T-cell (primary cell): ENCODE measurements at regions not wholly inside any gene's neighbourhood (a gene's known extent, or its start where the extent isn't known, plus 50 kb on each side); places are given as distances from the start of the nearest gene placed in this dataset.
"Not testable (repeated sequence)": the region's sequence is repeated elsewhere in the genome, so short reads cannot be mapped to it uniquely, and the experiment has no call there.

Experiments
- ATAC-seq, 4 experiments: fragments of 200-7000 bp in 3 of 4; fragments of 150-1000 bp in 1 of 4; cut with Tn5 transposase; replicated peaks in 1 of 4; 1 replicate in 3 of 4; 2 replicates in 1 of 4; pipeline ENCODE4 v1.10.0; 2021; ENCODE audit warnings: moderate library complexity in 3 of 4, mild to moderate bottlenecking in 2 of 4, moderate number of reproducible peaks in 1 of 4
- CTCF ChIA-PET, 2 donors: fragments of 300-600 bp; sonication (Branson Sonifier 250); formaldehyde crosslinking; loops; one replicate each; lab custom pipeline; 2022; ENCODE audit warnings: antibody characterized with exemption in 2 of 2; lab: Charles Lee
- POLR2A ChIA-PET, 2 donors: fragments of 300-600 bp; sonication (Branson Sonifier 250); formaldehyde crosslinking; loops; one replicate each; lab custom pipeline; 2022; ENCODE audit warnings: antibody characterized with exemption in 2 of 2; lab: Charles Lee
- DNase-seq, 35 experiments: peaks; one replicate each; pipeline versions ENCODE4 v3.0.0 to v3.0.0-alpha.2; 2013 to 2023
- H3K27ac ChIP-seq: one replicate; pipeline ENCODE4 v1.5.1; 2013; ENCODE audit warnings: low read length
- H3K27me3 ChIP-seq, 2 experiments: replicated peaks in 1 of 2; 1 replicate in 1 of 2; 2 replicates in 1 of 2; pipeline versions ENCODE4 v1.6.1 to v1.7.0; 2013; ENCODE audit warnings: low read length in 1 of 2, mixed read lengths in 1 of 2; ENCODE audit not compliant: control insufficient read depth in 2 of 2, insufficient read depth in 2 of 2; ENCODE audit errors: extremely low read depth in 1 of 2
- H3K36me3 ChIP-seq, 2 donors: 1 replicate in 1 of 2; 2 replicates in 1 of 2; pipeline versions ENCODE4 v1.6.1 to v1.7.0; 2013; ENCODE audit warnings: low read length in 1 of 2; ENCODE audit not compliant: control insufficient read depth in 2 of 2, insufficient read depth in 1 of 2; ENCODE audit errors: extremely low read depth in 1 of 2
- H3K4me1 ChIP-seq, 2 experiments: 1 replicate in 1 of 2; 2 replicates in 1 of 2; pipeline versions ENCODE4 v1.6.1 to v1.7.0; 2013; ENCODE audit warnings: low read length in 2 of 2, mixed read lengths in 1 of 2; ENCODE audit not compliant: insufficient read depth in 2 of 2, control insufficient read depth in 1 of 2; ENCODE audit errors: extremely low read depth in 1 of 2
- H3K4me3 ChIP-seq, 2 donors: 1 replicate in 1 of 2; 2 replicates in 1 of 2; pipeline versions ENCODE4 v1.5.1 to v1.7.0; 2013; ENCODE audit warnings: mild to moderate bottlenecking in 2 of 2, low read length in 1 of 2, moderate library complexity in 1 of 2; ENCODE audit not compliant: control insufficient read depth in 1 of 2; ENCODE audit errors: extremely low read depth in 1 of 2
- H3K9me3 ChIP-seq: 2 replicates; pipeline ENCODE4 v1.7.0; 2013
- H3K27ac Mint-ChIP-seq, 2 donors: one replicate each; pipeline ENCODE4 v1.8.0; 2020 to 2021; ENCODE audit warnings: mild to moderate bottlenecking in 2 of 2, mixed read lengths in 2 of 2
- H3K27me3 Mint-ChIP-seq, 2 donors: one replicate each; pipeline ENCODE4 v1.8.0; 2021 to 2022; ENCODE audit warnings: mixed read lengths in 2 of 2
- H3K36me3 Mint-ChIP-seq: one replicate; pipeline ENCODE4 v1.8.0; 2021; ENCODE audit warnings: mixed read lengths
- H3K4me1 Mint-ChIP-seq, 3 donors: one replicate each; pipeline ENCODE4 v1.8.0; 2020 to 2022; ENCODE audit warnings: mixed read lengths in 3 of 3, mild to moderate bottlenecking in 1 of 3
- H3K4me3 Mint-ChIP-seq, 3 donors: one replicate each; pipeline ENCODE4 v1.8.0; 2020 to 2022; ENCODE audit warnings: mild to moderate bottlenecking in 3 of 3, mixed read lengths in 3 of 3, moderate library complexity in 3 of 3
- H3K9me3 Mint-ChIP-seq, 3 donors: one replicate each; pipeline ENCODE4 v1.8.0; 2020 to 2022; ENCODE audit warnings: mixed read lengths in 3 of 3
- WGBS: methylation state at CpG from one replicate; pipeline ENCODE4 v1.1.5; 2013; ENCODE audit warnings: missing lambda C conversion rate; ENCODE audit not compliant: insufficient coverage; 5-methylcytosine and 5-hydroxymethylcytosine counted together

GRCh38 chr5:38783011-38783561 lies 62.7 kb upstream of the OSMR start:
- Histone ChIP-seq H3K27me3 (no peaks in the 10 kb centered on the region), H3K9me3 (peaks cover 2% of the 10 kb centered on the region), H3K27ac (no peak overlapping the region), H3K4me3 (no peak overlapping the region), H3K4me1 (no peaks in the 10 kb centered on the region), H3K36me3 (no peaks in the 10 kb centered on the region)
- peaks cover 8 to 17% of the 10 kb centered on the region in 2 donors for H3K27me3 Mint-ChIP-seq
- ATAC-seq (no peak), DNase-seq (no peak)
- no peaks in the 10 kb centered on the region for H3K4me1 Mint-ChIP-seq
- no CpG with 5 or more reads among the region's 2 CpGs for WGBS
- no peak overlapping the region for H3K4me3 Mint-ChIP-seq
- CTCF ChIA-PET = no interaction called here
- H3K9me3 Mint-ChIP-seq = peaks cover 3 to 11% (median 10%) of the 10 kb centered on the region in 3 donors
- peaks cover 6% of the 10 kb centered on the region for H3K36me3 Mint-ChIP-seq
- H3K27ac Mint-ChIP-seq = no peak overlapping the region
- POLR2A ChIA-PET = no interaction called here

DNA sequence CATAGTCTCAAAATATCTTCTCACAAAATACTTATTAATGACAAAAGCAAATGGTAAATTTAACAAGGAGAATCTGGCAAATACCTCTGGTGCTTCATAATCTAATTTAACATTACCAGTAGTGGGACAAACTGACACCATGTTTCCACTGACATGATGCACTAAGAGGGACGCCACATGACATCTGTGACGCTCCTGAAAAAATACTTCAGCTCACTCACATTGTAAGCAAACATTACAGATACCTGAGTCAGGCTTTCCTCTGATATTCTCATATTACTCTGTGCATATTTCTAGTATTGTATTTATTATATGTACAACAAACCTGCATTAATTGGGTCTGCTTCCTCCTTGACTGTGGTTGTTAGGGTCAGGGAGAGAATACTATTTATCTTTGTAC lies 56.7 kb upstream of the OSMR start:
- H3K4me3 Mint-ChIP-seq = no peak overlapping the region
- Histone ChIP-seq H3K36me3 (no peaks in the 10 kb centered on the region), H3K27ac (no peak overlapping the region), H3K27me3 (no peaks in the 10 kb centered on the region), H3K9me3 (no peaks in the 10 kb centered on the region), H3K4me3 (no peak overlapping the region), H3K4me1 (no peaks in the 10 kb centered on the region)
- no peaks in the 10 kb centered on the region for H3K4me1 Mint-ChIP-seq
- CTCF ChIA-PET = no interaction called here
- peaks cover 0 to 29% of the 10 kb centered on the region in 2 donors for H3K27me3 Mint-ChIP-seq
- POLR2A ChIA-PET = no interaction called here
- ATAC-seq = no peak
- peaks cover 6% of the 10 kb centered on the region for H3K36me3 Mint-ChIP-seq
- WGBS = no CpG with 5 or more reads among the region's 2 CpGs
- H3K27ac Mint-ChIP-seq = no peak overlapping the region
- no peak for DNase-seq
- H3K9me3 Mint-ChIP-seq = peaks cover 3 to 7% (median 6%) of the 10 kb centered on the region in 3 donors

DNA sequence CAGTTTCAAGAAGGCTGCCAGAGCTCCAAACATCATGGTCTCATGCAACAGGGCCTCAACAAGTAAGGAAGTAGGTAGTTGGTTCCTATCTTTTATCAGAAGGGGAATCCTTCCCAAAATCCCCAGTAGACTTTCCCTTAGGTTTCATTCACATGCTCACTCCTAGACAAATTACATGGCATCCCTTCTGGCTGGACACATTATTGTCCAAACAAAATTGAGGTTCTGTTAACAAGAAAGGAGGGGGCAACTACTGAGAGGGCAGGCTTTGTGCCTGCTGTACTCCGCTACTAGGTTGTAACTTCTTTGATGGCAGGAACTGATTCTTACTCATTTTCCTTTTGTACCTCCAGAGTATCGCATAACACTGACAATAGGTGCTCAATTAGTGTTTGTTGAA lies 56.0 kb upstream of the OSMR start:
- H3K36me3 Mint-ChIP-seq = peaks cover 6% of the 10 kb centered on the region
- Histone ChIP-seq H3K36me3 (no peaks in the 10 kb centered on the region), H3K4me3 (no peak overlapping the region), H3K27ac (no peak overlapping the region), H3K27me3 (no peaks in the 10 kb centered on the region), H3K4me1 (no peaks in the 10 kb centered on the region), H3K9me3 (no peaks in the 10 kb centered on the region)
- H3K9me3 Mint-ChIP-seq = peaks cover 3 to 7% (median 6%) of the 10 kb centered on the region in 3 donors
- POLR2A ChIA-PET = no interaction called here
- DNase-seq (no peak), ATAC-seq (no peak)
- no peak overlapping the region for H3K27ac Mint-ChIP-seq
- WGBS = no CpG with 5 or more reads among the region's 2 CpGs
- H3K27me3 Mint-ChIP-seq = peaks cover 0 to 32% of the 10 kb centered on the region in 2 donors
- no peak overlapping the region for H3K4me3 Mint-ChIP-seq
- no peaks in the 10 kb centered on the region for H3K4me1 Mint-ChIP-seq
- CTCF ChIA-PET = no interaction called here

DNA sequence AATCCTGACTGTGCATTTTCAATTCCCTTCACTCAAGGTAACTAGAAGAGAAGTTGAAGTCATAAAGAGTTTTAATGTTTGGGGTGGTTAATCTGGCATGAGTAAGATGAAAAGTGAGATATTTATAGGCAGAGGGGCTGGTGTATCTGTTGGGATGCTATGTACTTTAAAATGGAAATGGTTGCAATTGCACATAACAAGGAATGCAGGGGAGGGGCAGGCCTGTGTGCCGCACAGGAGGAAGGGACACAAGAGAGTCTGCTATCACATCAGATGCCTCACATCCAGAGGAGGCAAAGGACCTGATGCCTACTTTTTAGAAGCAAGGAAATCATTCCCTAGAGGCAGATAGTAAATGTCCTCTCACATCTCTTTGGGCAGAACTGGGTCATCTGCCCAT lies 55.5 kb upstream of the OSMR start:
- POLR2A ChIA-PET = no interaction called here
- ATAC-seq (no peak), DNase-seq (no peak)
- WGBS = no CpG with 5 or more reads among the region's 1 CpG
- no peak overlapping the region for H3K27ac Mint-ChIP-seq
- no peaks in the 10 kb centered on the region for H3K4me1 ChIP-seq
- peaks cover 3 to 7% (median 6%) of the 10 kb centered on the region in 3 donors for H3K9me3 Mint-ChIP-seq
- H3K36me3 ChIP-seq = no peaks in the 10 kb centered on the region
- no peaks in the 10 kb centered on the region for H3K4me1 Mint-ChIP-seq
- H3K27ac ChIP-seq = no peak overlapping the region
- H3K4me3 ChIP-seq = no peak overlapping the region
- no peaks in the 10 kb centered on the region for H3K27me3 ChIP-seq
- H3K36me3 Mint-ChIP-seq = peaks cover 6% of the 10 kb centered on the region
- H3K4me3 Mint-ChIP-seq = no peak overlapping the region
- CTCF ChIA-PET = no interaction called here
- H3K9me3 ChIP-seq = no peaks in the 10 kb centered on the region
- peaks cover 0 to 37% of the 10 kb centered on the region in 2 donors for H3K27me3 Mint-ChIP-seq

DNA sequence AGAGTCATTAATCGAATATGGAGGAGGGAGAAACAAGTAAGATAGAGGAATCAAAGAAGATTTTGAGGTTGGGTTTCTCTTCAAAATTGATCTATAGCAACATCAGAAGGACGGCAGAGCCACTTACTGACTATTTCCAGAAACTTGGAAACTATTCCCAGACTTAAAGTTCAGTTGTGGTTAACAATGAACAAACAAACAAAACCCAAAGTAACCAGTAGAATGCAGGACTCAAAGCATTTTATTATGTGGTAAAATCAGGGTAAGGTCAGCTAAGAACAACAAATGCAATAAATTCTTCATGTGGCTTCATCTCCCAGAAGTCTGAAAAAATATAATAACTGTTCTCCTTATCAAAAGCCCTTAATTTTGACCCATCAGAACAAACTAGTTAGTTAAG lies 54.9 kb upstream of the OSMR start:
- H3K27ac ChIP-seq = no peak overlapping the region
- H3K4me3 Mint-ChIP-seq = no peak overlapping the region
- H3K27ac Mint-ChIP-seq = no peak overlapping the region
- no peaks in the 10 kb centered on the region for H3K9me3 ChIP-seq
- peaks cover 3% of the 10 kb centered on the region in 3 donors for H3K9me3 Mint-ChIP-seq
- no peaks in the 10 kb centered on the region for H3K27me3 ChIP-seq
- no peaks in the 10 kb centered on the region for H3K4me1 ChIP-seq
- H3K36me3 ChIP-seq = no peaks in the 10 kb centered on the region
- peaks cover 3% of the 10 kb centered on the region for H3K36me3 Mint-ChIP-seq
- DNase-seq = no peak
- H3K4me1 Mint-ChIP-seq = no peaks in the 10 kb centered on the region
- CTCF ChIA-PET = interaction anchor here in 1 of 2 donors (0.7 kb wide), 1 partner anchor 19 kb away, joined by 3 read pairs; no protein-coding TSS in a partner anchor
- H3K4me3 ChIP-seq = no peak overlapping the region
- WGBS = no CpG with 5 or more reads among the region's 2 CpGs
- POLR2A ChIA-PET = no interaction called here
- ATAC-seq = no peak
- H3K27me3 Mint-ChIP-seq = peaks cover 0 to 40% of the 10 kb centered on the region in 2 donors

- ATAC-seq = no peak
- Mint-ChIP-seq H3K27me3 (peaks cover 0 to 32% of the 10 kb centered on the region in 2 donors), H3K4me1 (no peaks in the 10 kb centered on the region), H3K36me3 (no peaks in the 10 kb centered on the region), H3K9me3 (no peaks in the 10 kb centered on the region), H3K27ac (no peak overlapping the region), H3K4me3 (no peak overlapping the region)
- POLR2A ChIA-PET = no interaction called here
- H3K4me3 ChIP-seq = no peak overlapping the region
- no peaks in the 10 kb centered on the region for H3K36me3 ChIP-seq
- no peaks in the 10 kb centered on the region for H3K4me1 ChIP-seq
- no peak for DNase-seq
- WGBS = no CpG with 5 or more reads among the region's 3 CpGs
- CTCF ChIA-PET = interaction anchor here in 1 of 2 donors (0.5 kb wide), 1 partner anchor 23 kb away, joined by 3 read pairs; no protein-coding TSS in a partner anchor
- no peaks in the 10 kb centered on the region for H3K9me3 ChIP-seq
- H3K27ac ChIP-seq = no peak overlapping the region
- no peaks in the 10 kb centered on the region for H3K27me3 ChIP-seq
These were observed 52.7 kb upstream of the OSMR start for GRCh38 chr5:38793099-38793498.

DNA sequence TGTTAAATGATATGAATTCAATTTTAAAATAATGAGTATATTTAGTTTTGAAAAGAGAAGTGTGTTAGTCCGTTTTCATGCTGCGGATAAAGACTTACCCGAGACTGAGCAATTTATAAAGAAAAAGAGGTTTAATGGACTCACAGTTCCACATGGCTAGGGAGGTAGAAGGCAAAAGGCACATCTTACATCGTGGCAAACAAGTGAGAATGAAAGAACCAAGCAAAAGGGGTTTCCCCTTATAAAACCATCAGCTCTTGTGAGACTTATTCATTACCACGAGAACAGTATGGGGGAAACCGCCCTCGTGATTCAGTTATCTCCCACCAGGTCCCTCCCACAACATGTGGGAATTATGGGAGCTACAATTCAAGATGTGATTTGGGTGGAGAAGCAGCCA lies 51.8 kb upstream of the OSMR start:
- H3K9me3 ChIP-seq, POLR2A ChIA-PET, H3K4me1 ChIP-seq, H3K36me3 Mint-ChIP-seq, H3K9me3 Mint-ChIP-seq, CTCF ChIA-PET, H3K4me3 Mint-ChIP-seq, H3K27ac ChIP-seq, DNase-seq, H3K27ac Mint-ChIP-seq, H3K36me3 ChIP-seq, H3K4me3 ChIP-seq, H3K4me1 Mint-ChIP-seq, H3K27me3 ChIP-seq, ATAC-seq: not testable (repeated sequence)
- H3K27me3 Mint-ChIP-seq = peaks cover 0 to 32% of the 10 kb centered on the region in 2 donors
- 93% methylated on average over 3 of the region's 7 CpGs for WGBS
